Fibroblast of peridontal ligament (primary cell): ENCODE measurements at regions not wholly inside any gene's neighbourhood (a gene's known extent, or its start where the extent isn't known, plus 50 kb on each side); places are given as distances from the start of the nearest gene placed in this dataset.

Experiments used
- DNase-seq: peaks from one replicate; pipeline ENCODE4 v3.0.0-alpha.2; 2010; ENCODE audit errors: extremely low read depth

DNA sequence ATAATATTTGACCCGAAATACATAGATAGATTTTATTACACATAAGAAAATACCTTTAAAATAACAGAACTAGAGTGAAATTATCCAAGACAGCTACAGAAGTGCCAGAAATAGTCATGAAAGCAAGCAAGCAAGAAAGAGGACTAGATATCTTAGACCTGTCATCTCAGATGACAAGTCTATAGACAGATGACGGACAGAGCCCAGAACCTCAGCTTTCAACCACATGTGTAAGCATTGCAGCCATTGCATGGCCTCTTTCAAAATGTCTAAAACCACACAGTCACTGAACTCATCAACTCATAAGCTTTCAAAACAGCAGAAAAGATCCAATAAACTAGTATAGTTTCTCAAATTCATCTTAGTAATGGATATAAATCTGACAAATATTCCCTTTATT lies 59.8 kb upstream of the FHIT start:
- no peak for DNase-seq

DNA sequence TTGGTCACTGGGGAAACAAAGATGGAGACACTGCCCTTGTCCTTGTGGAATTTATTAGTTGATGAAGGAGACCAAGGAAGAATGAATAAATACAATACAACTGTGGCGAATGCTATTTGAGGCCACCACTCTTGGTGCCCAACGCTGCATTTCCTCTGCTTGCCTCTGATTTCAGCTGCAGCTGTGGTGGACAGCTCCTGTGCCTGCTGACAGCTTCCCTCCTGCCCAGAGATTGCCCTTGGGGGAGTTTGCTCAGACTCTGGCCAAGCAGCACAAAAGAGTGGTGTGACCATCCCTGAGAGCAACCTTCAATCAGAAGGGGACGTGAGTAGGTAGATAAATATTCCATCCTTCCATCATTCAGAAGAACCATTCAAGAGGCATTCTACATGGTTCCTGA lies 64.6 kb upstream of the FHIT start:
- no peak for DNase-seq

DNA sequence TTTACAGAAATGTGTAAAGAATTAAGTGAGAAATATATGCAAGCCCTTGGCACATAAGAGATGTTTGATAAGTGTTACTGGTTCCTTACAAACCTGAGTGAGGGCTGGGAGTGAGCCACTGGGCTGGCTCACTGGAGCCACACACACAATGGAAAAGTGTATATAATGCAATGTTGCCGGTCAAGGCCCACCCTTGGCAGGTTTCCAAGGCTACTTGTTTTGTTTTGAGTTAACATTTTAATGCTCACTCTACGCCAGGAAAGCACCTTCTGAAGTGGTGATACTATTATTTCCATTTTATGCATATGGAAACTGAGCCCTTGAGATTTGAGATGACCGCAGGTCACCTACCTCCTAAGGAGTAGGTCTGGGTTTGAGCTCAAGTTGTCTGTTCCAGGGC lies 71.8 kb upstream of the FHIT start:
- no peak for DNase-seq

DNA sequence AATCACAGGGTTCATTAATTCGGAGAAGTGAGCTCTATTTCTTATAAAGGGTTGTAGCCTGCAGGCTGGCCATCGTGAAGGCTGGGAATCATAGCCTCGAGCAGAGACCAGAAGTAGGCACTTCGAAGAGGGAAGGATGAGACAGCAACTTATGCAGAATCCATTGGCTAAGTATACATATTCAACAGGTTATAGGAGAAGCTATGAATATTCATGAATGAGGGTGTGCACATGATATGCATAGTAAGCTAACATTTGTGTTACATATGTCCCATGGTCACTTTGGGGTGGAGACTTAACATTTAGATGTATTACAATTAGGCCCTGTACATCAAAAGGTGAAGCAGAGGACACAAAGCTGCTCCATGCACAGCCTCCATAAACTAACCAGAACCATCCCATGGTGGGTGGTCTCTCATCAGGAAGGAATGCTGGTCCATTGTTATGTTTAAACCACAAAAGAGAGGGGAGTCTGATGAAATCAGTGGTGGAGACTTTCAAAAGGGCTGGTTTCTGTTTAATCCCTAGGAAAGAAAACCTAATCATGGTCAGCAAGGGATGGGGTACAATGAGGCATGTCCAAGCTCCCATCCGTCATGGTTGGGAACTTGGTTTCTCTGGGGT lies 80.8 kb upstream of the FHIT start:
- DNase-seq, result no peak

DNA sequence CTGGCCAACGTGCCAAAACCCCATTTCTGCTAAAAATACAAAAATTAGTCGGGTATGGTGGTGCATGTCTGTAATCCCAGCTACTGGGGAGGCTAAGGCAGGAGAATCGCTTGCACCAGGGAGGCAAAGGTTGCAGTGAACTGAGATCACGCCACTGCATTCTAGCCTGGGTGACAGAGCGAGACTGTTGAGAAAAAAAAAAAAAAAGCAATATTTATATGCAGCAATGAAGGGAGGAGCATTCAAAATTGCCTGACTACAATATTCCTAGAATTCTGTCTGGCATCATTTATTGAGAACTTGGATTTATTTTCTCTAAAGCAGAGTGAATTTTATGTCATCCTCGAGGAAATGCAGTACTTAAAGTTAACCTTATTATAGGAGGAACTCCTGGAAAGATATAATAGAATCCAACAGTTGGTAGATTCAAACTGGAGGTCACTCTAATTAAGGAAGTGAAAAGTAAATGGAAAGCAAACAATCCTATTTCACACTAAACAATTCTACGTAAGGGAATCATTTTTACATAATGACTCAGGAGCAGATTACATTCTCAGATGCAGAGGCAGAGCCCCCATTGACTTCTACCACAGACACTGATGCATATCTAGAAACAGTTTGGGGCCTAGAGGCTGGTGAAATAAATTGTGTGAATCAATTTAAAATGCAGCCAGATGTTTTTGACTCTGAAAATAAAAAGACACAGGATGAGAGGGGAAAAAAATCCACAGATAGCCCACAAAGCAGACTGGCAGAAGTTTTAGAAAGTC lies 82.1 kb upstream of the FHIT start:
- DNase-seq, result no peak

DNA sequence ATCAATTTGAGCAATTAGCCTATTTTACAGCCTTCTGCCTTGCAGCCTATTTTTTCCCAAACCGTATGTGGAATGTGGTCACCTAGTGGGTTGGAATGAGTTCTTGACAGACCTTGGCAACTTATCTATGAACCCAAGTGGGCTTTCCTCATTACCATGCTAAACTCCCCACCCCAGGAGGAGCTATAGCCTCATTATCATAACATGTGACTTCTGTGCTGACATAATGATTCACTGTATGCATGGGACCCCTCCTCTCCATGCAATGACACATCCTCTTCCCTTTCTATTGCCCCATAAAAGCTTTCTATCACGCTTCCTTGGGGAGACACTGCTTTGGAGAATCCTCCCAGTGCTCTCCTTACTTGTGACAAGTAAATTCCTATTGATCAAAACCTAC lies 83.5 kb upstream of the FHIT start:
- no peak for DNase-seq

DNA sequence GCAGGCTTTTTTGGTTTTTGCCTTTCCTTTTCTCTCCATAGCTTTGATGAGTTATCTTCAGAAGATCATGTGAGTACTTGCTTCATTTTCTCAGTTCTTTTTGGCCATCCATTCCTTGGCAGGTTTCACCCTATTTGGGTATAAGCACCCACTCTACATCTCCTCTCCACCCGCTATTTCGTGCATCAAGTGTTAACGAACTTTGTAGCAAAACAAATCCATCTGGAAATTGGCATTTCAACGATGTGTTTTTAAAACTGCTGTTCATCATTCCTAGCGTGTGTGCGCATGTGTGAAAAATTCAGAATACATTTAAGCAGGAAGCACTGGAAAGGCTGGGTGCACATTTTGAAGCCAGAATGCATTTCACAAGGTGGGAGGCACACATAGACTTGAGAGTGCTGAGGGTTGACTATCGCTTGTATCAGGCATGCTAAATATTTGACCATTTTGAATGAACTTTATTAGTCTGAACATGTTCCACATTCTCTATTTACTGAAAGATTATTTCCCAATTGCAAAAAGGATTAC lies 89.7 kb upstream of the FHIT start:
- no peak for DNase-seq

DNA sequence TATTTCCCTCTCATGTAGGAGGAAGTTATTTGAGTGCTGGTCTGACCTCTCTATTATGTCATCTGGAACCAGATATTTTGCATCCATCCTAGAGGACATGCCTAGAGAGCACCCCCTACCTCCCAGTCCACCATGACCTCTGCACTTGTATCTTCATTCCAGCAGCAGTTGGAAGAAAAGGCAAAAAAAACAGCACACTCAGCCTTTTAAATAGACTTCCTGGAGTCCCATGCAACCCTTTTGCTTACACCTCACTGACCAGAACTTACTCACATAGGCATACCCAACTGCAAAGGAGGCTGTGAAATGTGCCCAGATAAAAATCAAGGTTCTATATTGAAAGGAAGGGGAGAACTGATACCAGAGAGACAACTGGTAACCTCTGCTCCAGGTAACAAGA lies 92.3 kb upstream of the FHIT start:
- DNase-seq, result no peak

DNA sequence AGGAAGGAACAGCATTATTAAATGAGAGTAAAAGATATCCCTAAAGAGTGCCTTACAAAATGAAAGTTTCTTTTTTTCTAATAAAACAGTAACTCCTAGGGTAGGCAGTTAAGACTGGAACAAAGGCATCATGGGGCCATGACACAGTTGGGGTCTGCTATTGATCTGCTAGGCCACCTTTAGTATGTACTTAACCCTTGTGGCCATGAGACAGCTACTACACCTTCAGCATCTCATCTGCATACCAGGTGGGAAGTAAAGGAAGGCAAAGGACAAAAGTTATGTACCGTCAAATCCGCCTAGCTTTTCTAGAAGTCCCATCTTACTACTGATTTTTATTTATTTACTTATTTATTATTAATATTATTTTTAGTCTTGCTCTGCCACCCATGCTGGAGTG lies 93.8 kb upstream of the FHIT start:
- no peak for DNase-seq

DNA sequence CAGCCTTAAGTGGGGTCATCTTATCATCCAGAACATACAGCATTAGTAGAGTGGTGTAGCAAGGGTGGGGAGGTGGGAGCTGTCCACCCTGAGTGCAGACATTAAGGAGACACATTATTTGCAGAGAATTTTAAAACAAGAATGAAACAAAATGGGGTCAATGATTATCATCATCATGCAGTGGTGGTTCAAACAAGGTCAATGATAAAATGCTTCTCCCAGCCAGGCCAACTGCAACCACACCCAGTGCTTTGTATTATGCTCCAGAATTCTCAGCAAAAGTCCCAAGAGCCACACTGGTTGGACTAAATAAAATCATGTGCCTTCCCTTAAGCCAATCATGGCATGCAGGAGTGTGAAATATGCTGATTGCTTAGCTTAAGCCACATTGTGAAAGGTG lies 96.7 kb upstream of the FHIT start:
- no peak for DNase-seq

DNA sequence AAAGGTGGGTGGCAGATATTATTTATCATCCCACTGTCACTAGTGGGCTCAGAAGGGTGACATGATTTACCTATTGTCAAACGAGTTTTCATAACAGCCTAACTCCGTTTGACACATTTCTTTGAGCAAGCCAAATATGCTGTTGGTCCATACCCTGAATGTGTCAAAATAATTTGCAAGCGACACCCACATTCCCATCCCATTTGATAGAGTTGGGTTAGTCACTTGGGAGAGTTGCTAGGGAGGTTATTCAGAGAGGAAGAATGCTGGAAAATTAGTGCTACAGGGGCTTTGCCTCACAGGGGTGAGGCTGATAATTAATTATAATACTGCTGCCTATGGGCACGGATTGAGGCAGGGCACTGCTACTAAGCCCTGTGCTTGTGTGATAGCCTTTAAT lies 98.5 kb upstream of the FHIT start:
- DNase-seq, result no peak

DNA sequence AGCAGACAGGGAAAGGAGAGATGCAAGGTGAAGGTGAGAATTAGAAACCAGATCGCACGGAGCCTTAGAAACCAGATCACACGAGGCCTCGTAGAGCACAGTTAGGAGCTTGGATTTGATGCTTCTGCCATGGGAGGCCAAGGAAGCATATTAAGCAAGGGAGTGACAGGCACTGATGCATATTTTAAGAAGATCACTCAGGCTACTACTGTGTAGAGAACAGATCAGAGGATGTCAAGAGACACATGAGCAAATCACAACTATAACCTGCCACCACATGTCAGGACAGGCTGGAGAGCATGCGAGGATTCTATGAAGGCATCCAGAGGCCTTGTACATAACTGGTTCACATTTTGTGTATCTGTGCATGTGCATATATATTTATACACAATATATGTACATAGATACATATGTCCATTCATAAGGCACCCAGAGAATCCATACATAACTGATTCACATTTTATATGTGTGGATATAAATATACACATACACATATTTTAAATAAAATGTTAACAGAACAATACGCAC lies 99.6 kb upstream of the FHIT start:
- no peak for DNase-seq

DNA sequence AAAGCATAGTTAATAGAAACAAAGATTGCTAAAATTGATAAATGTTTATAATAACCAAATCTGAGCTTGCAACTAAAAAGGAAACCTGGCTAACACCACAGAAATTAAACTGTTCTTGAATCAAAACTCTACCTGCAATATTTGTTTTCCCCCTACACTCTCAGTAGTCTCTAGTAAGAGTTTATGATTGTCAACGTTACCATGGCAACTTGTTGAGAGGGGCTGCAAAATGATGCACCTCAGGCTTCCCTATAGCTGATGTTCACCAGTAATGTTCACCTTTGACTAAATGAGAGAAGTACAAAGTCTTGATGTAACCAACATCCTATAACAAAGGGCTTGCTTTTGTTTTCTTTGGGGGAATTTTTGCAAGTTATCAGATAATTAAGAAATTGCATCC lies 101.1 kb upstream of the FHIT start:
- no peak for DNase-seq

DNA sequence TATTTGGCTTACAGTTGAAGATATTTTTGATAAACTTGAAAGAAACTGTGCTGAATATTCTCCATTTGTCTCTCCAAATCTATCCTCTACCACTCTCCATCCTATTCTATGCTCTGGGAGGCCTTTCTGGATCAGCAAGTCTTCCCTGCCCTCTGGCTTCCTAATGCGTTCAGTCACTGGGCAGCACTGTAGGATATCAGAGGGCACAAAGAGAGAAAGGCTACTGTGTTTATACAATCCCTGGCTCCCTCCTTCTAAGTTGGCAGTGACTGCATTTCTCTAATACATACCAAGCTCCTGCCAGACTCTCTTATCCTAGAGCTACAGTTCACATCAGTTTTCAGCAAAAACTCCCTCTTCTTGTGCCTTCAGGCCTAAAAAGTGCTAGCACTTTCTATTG lies 102.1 kb upstream of the FHIT start:
- DNase-seq, result no peak

DNA sequence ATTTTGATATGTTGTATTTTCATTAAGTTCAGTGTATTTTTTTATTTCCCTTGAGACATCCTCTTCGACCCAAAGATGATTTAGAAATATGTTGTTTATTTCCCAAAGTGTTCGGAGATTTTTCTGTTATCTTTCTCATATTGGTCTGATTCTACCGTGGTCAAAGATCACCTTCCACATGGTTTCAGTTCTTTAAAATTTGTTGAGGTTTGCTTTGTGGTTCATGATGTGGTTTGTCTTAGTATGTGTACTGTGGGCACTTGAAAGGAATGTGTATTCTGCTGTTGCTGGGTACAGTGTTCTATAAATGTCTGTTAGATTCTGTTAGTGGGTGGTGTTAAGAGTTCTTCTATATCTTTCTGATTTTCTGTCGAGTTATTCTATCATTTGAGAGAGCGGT lies 103.4 kb upstream of the FHIT start:
- DNase-seq, result no peak

DNA sequence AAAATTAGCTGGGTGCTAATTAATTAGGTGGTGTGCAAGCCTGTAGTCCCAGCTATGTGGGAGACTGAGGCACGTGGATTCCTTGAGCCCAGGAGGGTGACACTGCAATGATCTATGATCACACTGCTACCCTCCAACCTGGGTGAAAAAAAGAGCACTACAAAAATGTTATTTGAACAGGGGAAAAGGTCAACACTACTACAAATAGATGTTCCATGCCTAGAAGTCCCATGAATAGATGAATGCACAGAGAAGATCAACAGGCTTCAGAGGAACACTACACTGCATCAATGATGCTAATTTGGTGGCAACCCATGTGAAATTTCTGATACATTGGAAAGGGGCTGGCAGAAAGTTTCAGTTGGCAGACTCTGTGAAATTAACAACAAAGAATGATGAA lies 105.4 kb upstream of the FHIT start:
- DNase-seq, result no peak

DNA sequence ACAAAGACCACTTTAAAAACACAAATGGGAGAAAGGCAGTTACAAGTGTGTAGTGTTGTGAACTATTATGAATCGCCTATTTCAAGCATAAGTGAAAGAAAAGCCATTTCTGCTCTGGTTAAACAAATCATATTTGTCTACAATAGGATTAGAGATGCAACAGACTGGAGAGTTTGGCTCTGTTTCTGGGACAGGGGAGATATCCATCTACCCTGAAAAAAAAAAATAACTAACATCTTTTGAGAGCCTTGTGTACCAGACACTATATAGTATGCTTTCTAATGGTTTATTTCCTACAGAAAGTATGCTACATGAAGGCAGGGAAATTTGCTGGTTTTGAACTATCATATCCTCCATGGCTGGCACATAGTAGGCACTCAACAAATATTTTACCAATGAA lies 106.7 kb upstream of the FHIT start:
- DNase-seq, result no peak

DNA sequence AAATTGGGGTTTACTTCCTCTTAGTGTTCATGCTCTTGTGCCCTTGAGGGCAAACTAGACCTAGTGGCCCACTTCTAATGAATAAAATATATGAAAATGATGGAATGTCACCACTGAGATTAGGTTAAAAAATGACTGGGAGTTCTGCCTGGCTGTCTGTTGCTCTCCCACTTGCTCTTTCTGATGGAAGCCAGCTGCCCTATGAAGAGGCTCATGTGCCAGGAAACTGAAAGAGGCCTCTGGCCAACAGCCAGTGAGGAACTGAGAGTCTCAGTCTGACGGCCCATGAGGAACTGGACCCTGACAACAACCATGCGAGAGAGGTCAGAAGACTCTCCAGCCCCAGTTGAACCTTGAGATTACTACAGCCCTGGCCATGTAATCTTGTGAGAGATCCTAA lies 107.1 kb upstream of the FHIT start:
- no peak for DNase-seq

DNA sequence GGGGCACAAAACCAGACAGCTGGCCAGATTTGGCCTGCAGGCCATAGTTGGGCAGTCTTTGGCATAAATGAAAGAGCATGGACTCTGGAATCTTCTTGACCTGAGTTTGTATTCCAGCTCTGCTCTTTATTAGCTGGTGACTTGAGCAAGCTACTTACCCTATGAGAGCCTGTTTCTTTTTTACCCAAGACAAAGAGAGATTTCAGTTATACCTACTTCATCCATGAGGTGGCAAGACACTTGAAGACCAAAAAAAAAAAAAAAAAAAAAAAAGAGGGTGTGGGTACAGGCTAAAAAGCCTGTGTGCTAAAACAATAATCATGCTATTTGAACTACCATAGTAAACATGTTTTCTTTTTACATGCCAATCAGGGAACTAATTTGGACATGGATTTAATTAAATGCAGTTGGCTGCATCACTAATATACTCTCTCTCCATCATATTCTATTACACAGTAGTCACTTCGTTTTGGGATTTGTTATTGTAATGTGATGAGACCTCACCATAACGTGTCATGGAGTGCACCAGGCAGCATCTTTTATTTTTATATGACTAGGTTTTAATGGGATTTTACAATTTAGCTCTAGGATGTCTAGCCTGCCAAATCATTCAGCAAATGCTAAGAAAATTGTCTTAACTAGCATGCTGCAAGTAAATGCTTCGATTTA lies 109.2 kb upstream of the FHIT start:
- DNase-seq, result no peak

DNA sequence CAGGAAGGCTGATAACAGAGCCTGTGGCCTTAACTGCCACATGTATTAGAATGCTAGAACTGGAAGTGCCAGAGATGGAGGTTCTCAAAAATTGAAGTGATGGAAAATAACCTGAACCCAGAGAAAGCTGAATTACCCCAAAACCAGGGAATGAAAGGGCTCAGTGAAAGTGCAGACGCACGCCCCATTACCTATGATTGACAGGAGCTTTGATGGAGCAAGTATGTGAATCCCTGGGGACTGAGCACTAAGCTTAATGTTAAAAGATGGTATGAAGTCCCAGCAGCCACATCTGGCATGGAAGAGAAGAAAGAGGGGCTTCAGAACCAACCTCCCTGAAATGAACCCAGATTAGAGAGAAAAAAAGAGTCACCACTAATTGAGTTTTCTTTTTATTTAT lies 118.4 kb upstream of the FHIT start:
- DNase-seq, result no peak

DNA sequence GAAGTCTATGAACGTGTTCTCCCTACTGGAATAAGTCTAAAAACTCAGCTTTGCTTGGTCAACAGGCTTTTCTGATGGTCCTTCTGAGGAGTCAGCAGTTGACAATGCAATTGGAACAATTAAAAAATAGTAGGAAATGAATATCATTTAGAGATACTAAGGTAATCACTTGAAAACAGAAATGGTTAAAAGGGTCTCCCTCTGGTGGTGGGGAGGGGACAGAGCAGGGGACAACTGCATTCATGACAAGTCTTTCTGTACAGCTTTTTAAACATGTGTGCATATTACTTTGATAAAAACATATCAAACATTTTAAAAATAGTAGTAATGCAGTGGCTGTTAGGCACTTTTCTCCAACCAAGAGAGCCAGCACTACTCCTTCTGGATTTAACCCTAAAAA lies 119.9 kb upstream of the FHIT start:
- DNase-seq, result no peak

DNA sequence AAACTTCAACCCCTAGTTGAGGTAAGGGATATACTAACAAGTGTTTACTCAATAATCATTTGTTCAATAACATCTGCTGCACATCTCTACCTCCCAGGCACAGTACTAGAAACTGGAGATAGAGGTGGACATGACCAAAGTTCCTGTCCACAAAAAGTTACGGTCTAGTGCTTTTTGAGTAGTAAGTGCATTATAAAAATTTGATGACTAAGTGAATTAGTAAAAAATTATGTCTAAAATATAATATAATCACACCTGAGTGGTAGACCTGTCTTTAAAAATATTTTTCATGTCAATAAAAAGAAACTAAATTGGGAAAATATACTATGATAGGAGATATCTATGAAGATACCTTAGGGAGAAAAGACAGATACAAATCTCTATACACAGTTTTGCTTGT lies 121.5 kb upstream of the FHIT start:
- DNase-seq, result no peak

DNA sequence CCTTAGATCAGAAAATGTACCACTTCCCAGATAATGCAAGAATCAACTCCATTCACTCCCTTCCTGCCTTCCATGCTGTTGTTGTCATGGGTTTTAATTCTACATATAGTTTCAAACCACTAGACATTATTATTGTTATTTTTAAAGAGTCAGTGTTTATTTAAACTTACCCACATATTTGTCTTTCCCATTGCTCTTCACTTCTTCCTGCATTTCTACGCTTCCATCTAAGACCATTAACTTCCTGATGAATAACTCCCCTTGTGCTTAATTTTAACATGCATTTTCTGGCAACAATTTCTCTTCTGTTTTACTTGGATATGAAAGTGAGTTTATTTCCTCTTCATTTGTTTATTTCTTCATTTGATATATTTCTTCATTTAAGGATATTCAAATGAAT lies 127.1 kb upstream of the FHIT start:
- DNase-seq, result no peak
